ENCODE measurements at regions not wholly inside any gene's neighbourhood (a gene's known extent, or its start where the extent isn't known, plus 50 kb on each side); places are given as distances from the start of the nearest gene placed in this dataset.

GRCh38 chr20:9955646-9956045, 79.1 kb upstream of the ANKEF1 start:
- Mint-ChIP-seq H3K36me3 (ENCODE audit: low read depth) (no peaks in the 10 kb centered on the region), H3K27ac (ENCODE audit: unreplicated experiment) (no peak overlapping the region), H3K27me3 (ENCODE audit: low read depth) (peaks cover 2% of the 10 kb centered on the region), H3K9me3 (ENCODE audit: low read depth) (no peaks in the 10 kb centered on the region), H3K4me1 (ENCODE audit: low read depth) (peaks cover 10% of the 10 kb centered on the region), H3K4me3 (ENCODE audit: unreplicated experiment) (no peak overlapping the region)
- DNase-seq (ENCODE audit: low spot score): no peak
- no peak for TF ChIP-seq CTCF (IDR thresholded peaks at IDR 0.05)

GRCh38 chr20:9949563-9949962, 85.2 kb upstream of the ANKEF1 start:
- TF ChIP-seq CTCF (IDR thresholded peaks at IDR 0.05): no peak
- Mint-ChIP-seq H3K27me3 (ENCODE audit: low read depth) (no peaks in the 10 kb centered on the region), H3K4me1 (ENCODE audit: low read depth) (peaks cover 7% of the 10 kb centered on the region), H3K4me3 (ENCODE audit: unreplicated experiment) (no peak overlapping the region), H3K27ac (ENCODE audit: unreplicated experiment) (no peak overlapping the region), H3K36me3 (ENCODE audit: low read depth) (no peaks in the 10 kb centered on the region), H3K9me3 (ENCODE audit: low read depth) (no peaks in the 10 kb centered on the region)
- no peak for DNase-seq (ENCODE audit: low spot score)

GRCh38 chr20:9945408-9945807, 89.4 kb upstream of the ANKEF1 start:
- no peak for DNase-seq (ENCODE audit: low spot score)
- Mint-ChIP-seq H3K27me3 (ENCODE audit: low read depth) (no peaks in the 10 kb centered on the region), H3K27ac (ENCODE audit: unreplicated experiment) (no peak overlapping the region), H3K36me3 (ENCODE audit: low read depth) (no peaks in the 10 kb centered on the region), H3K9me3 (ENCODE audit: low read depth) (peaks cover 2% of the 10 kb centered on the region), H3K4me3 (ENCODE audit: unreplicated experiment) (no peak overlapping the region), H3K4me1 (ENCODE audit: low read depth) (no peaks in the 10 kb centered on the region)
- TF ChIP-seq CTCF (IDR thresholded peaks at IDR 0.05): no peak

GRCh38 chr20:9942736-9943135, 92.1 kb upstream of the ANKEF1 start:
- DNase-seq (ENCODE audit: low spot score): no peak
- Mint-ChIP-seq H3K27me3 (ENCODE audit: low read depth) (peaks cover under 1% of the 10 kb centered on the region), H3K4me3 (ENCODE audit: unreplicated experiment) (no peak overlapping the region), H3K4me1 (ENCODE audit: low read depth) (no peaks in the 10 kb centered on the region), H3K27ac (ENCODE audit: unreplicated experiment) (no peak overlapping the region), H3K36me3 (ENCODE audit: low read depth) (no peaks in the 10 kb centered on the region), H3K9me3 (ENCODE audit: low read depth) (peaks cover 5% of the 10 kb centered on the region)
- no peak for TF ChIP-seq CTCF (IDR thresholded peaks at IDR 0.05)

GRCh38 chr20:9940329-9940728, 94.5 kb upstream of the ANKEF1 start:
- H3K9me3 Mint-ChIP-seq (ENCODE audit: low read depth): peaks cover 16% of the 10 kb centered on the region
- no peaks in the 10 kb centered on the region for H3K36me3 Mint-ChIP-seq (ENCODE audit: low read depth)
- H3K4me1 Mint-ChIP-seq (ENCODE audit: low read depth): no peaks in the 10 kb centered on the region
- no peak for TF ChIP-seq CTCF (IDR thresholded peaks at IDR 0.05)
- H3K27me3 Mint-ChIP-seq (ENCODE audit: low read depth): peaks cover 8% of the 10 kb centered on the region
- H3K27ac Mint-ChIP-seq (ENCODE audit: unreplicated experiment): no peak overlapping the region
- H3K4me3 Mint-ChIP-seq (ENCODE audit: unreplicated experiment): no peak overlapping the region
- DNase-seq (ENCODE audit: low spot score): no peak

Measured in chondrocyte (in vitro differentiated cells).